Brain microvascular endothelial cell (primary cell): ENCODE measurements at regions not wholly inside any gene's neighbourhood (a gene's known extent, or its start where the extent isn't known, plus 50 kb on each side); places are given as distances from the start of the nearest gene placed in this dataset.
A peak's percentile ranks its signal among the peaks of the same experiment; 100 is the strongest.

Experiments used
- DNase-seq: peaks from one replicate; pipeline ENCODE4 v3.0.0-alpha.2; 2020
- H3K27ac ChIP-seq: fragments of 250-450 bp; sonication (Bioruptor Pico); 2 replicates; pipeline ENCODE4 v1.5.1; 2020; ENCODE audit warnings: mild to moderate bottlenecking, moderate library complexity
- H3K27me3 ChIP-seq: fragments of 250-450 bp; sonication (Bioruptor Pico); replicated peaks from 2 replicates; pipeline ENCODE4 v1.5.1; 2020; ENCODE audit warnings: mild to moderate bottlenecking
- H3K36me3 ChIP-seq: fragments of 250-450 bp; sonication (Bioruptor Pico); replicated peaks from 2 replicates; pipeline ENCODE4 v1.5.1; 2020; ENCODE audit warnings: mild to moderate bottlenecking
- H3K4me3 ChIP-seq: 2 replicates; pipeline ENCODE4 v1.5.1; 2011; ENCODE audit warnings: low read depth, mild to moderate bottlenecking, control low read depth, low read length, moderate library complexity
- CTCF ChIP-seq: IDR thresholded peaks from 2 replicates; pipeline ENCODE4 v1.5.1; 2011; ENCODE audit warnings: low read depth, mild to moderate bottlenecking, moderate library complexity, low read length, control low read depth, inconsistent platforms; ENCODE audit errors: missing control alignments
- in situ Hi-C: cut with HindIII; loops from 2 replicates; pipeline ENCODE4 v1.10.0; 2017; ENCODE audit warnings: low sequenced_read_pairs, low pct_ligation_motif_present

- in situ Hi-C loops, result no loop called here
These were observed 154.9 kb downstream of the DIO2 start for GRCh38 chr14:80056497-80056801.

GRCh38 chr14:80055667-80056496, 155.4 kb downstream of the DIO2 start:
- Histone ChIP-seq H3K4me3 (no peak overlapping the region), H3K27me3 (no peaks in the 10 kb centered on the region), H3K27ac (no peak overlapping the region), H3K36me3 (no peaks in the 10 kb centered on the region)
- in situ Hi-C loops, result no loop called here
- DNase-seq, result peak; percentile 66
- TF ChIP-seq CTCF, result peak; percentile 90

More at GRCh38 chr14:80056497-80056801, 154.9 kb downstream of the DIO2 start:
- DNase-seq, result no peak
- no peak for TF ChIP-seq CTCF
- Histone ChIP-seq H3K27ac (no peak overlapping the region), H3K36me3 (no peaks in the 10 kb centered on the region), H3K27me3 (no peaks in the 10 kb centered on the region), H3K4me3 (no peak overlapping the region)

- in situ Hi-C loops, result no loop called here
These were observed 156.1 kb downstream of the DIO2 start for GRCh38 chr14:80055226-80055625.

GRCh38 chr14:80054020-80054419, 157.3 kb downstream of the DIO2 start:
- in situ Hi-C loops, result no loop called here
- TF ChIP-seq CTCF, result no peak
- no peaks in the 10 kb centered on the region for H3K36me3 ChIP-seq
- no peak overlapping the region for H3K27ac ChIP-seq
- H3K27me3 ChIP-seq, result no peaks in the 10 kb centered on the region
- H3K4me3 ChIP-seq, result no peak overlapping the region
- no peak for DNase-seq

More at GRCh38 chr14:80055226-80055625, 156.1 kb downstream of the DIO2 start:
- no peak overlapping the region for H3K4me3 ChIP-seq
- no peaks in the 10 kb centered on the region for H3K27me3 ChIP-seq
- no peak for TF ChIP-seq CTCF
- H3K36me3 ChIP-seq, result no peaks in the 10 kb centered on the region
- peak; percentile 54 for DNase-seq
- no peak overlapping the region for H3K27ac ChIP-seq

GRCh38 chr14:80049055-80049454, 162.2 kb downstream of the DIO2 start:
- Histone ChIP-seq H3K27me3 (no peaks in the 10 kb centered on the region), H3K27ac (no peak overlapping the region), H3K36me3 (no peaks in the 10 kb centered on the region), H3K4me3 (no peak overlapping the region)
- TF ChIP-seq CTCF, result no peak
- DNase-seq, result no peak
- in situ Hi-C loops, result no loop called here

GRCh38 chr14:80047761-80048160, 163.5 kb downstream of the DIO2 start:
- Histone ChIP-seq H3K27me3 (no peaks in the 10 kb centered on the region), H3K27ac (no peak overlapping the region), H3K36me3 (no peaks in the 10 kb centered on the region), H3K4me3 (no peak overlapping the region)
- DNase-seq, result peak; percentile 5
- TF ChIP-seq CTCF, result no peak
- in situ Hi-C loops, result no loop called here
